GM19193 (cell line): ENCODE measurements at regions not wholly inside any gene's neighbourhood (a gene's known extent, or its start where the extent isn't known, plus 50 kb on each side); places are given as distances from the start of the nearest gene placed in this dataset.

ENCODE experiments used
- POLR2A ChIP-seq: IDR thresholded peaks from 4 replicates; pipeline ENCODE4 v1.6.1; 2011; ENCODE audit not compliant: insufficient read depth, insufficient read length; ENCODE audit errors: extremely low read depth

DNA sequence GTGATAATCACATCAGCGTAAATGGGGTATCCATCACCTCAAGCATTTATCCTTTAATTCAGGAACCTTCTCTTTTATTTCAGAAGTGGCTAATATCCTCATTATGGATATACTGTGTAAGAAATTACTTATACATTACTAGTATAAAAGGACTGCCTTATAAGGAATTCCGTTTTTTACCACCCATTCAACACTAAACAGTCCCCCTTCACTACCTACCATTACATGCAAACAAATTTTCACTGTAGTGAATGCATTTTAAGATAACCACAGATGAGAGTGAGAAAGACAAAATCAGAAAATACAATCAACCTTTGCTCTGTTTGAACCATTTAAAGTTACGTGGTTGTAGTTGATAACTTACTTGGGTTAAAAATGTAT is 551.2 kb downstream of the RNF144A start:
- no peak for TF ChIP-seq POLR2A

DNA sequence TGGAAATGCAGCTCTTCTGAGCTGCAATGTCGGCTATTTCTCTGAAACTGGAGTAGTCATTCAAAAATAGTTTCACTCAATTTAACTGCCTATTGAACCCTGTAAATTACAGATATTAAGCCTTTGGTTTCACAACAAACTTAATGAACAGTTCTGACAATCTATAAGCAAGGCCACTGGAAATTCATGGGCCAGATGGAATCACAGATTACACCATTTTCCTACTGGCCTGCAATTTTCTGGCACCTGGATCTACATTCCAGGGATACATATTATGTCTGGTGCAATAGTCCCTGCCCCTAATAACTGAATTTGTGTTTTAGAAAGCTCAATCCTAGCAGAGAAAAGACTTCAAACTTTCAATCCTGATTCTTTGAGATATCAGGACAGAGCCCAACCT is 551.7 kb downstream of the RNF144A start:
- no peak for TF ChIP-seq POLR2A

DNA sequence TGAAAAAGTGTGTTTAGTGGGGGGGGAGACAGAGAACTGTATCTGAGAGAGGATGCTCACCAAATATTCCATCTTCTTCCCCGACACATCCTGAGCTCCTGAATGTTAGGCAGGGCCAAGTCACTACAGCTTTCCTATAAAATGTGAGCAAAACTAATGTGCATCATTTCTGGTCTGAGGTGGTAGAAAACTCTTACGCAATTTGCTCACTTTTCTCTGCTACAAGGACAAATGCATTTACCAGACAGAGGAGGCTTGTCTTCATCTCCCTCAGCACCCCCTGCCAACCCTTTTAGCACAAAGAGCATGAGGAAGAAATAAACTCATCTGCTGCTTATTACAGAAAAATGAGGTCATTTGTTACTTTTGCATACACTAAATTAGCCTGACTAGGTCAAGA is 554.0 kb downstream of the RNF144A start:
- no peak for TF ChIP-seq POLR2A

DNA sequence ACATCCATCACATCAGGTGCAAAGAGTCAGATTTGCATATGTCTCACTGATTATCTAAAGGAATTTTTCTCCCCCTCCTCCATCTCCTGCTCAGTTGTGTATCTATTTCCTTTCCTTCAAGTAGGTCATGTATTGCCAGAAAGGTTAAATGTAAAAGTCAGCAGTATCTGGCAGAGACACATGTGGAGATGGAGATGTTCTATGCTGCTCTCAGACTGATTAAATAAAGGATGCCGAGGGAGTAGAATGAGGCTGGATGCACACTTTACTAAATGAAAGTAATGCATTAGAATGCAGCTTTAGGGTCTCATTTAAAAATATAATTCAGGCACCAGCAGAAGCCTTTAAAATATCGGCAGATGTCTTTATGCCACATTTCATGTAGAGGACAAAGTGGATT is 555.3 kb downstream of the RNF144A start:
- no peak for TF ChIP-seq POLR2A

DNA sequence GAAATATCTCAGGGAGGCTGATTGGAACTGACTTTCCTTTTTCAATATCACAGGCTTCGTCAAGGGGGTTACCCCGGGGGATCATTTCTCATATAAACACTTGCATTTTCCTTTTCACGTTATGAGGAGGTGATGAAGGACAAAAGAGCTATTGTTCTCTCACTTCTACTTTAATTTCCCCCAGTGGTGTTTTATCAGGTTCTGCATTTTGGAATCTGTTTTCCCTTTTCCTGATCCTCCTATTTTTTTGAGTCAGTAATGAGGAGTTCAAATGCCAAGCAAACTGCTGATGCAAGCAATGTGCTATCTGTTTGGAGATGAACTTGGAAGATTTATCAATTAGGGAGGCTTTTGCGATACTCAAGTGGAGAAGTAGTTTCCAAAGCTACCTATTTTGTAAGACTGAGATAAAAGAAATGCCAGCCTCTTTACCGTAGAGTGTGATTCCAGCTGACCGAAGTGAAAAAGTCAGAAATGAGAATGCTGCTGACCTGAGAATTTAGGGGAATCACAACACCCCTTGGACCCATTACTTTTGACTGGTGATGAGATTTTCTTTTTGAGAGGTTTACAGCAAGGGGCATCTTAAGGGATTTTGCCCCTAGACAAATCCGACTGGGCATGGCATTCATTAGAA is 556.0 kb downstream of the RNF144A start:
- TF ChIP-seq POLR2A = no peak

DNA sequence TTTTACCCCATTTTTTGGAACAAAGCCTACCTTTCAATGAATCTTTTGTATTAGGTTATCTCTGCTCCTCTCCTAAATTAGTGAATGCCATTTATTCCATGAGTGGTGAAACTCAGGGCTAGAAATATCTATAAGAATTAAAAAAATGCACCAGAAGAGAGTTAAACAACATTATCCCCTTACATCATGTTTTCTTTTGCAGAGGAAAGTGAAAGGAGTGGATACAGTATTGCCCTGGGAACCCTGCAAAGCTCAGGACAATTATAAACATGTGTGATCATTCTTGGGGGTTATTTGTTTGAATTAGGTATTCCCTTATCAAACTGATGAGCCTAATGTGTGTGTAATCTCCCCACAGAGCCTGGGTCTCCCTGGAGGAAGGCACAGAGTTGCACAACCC is 559.2 kb downstream of the RNF144A start:
- TF ChIP-seq POLR2A = no peak

DNA sequence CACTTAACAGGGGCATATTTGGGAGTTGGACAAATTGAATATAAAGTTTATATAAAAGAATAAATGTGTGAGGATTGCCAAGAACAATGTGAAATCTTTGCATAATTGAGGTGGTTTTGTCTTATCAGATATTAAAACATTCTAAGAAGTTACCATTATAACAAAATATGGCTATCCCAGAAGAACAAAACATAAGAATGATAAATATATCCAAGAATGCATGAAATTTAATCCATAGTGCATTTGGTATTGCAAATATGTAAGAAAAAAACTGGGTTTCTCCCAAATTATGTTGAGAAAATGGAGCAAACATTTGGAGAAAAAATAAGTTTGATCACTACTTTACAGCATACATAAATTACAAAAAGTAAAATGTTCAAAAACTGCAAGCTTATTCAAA is 562.4 kb downstream of the RNF144A start:
- no peak for TF ChIP-seq POLR2A

DNA sequence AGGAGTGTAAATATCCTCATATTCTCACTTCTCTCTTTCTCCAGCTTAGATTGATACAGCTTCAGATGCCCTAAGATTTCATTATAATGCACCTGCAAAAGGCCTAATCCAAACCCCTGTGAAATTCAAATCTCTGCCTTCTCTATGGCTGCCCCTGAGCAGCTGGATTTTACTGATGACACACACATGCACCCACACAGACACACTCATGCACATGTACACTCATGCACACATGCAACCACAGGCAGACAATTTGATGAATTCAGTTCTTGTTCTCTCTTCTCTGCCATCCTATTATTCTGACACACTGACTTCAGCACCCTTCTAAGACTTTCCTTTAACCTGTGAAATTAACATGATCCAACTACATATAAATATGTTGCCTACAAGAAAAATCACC is 563.2 kb downstream of the RNF144A start:
- no peak for TF ChIP-seq POLR2A

DNA sequence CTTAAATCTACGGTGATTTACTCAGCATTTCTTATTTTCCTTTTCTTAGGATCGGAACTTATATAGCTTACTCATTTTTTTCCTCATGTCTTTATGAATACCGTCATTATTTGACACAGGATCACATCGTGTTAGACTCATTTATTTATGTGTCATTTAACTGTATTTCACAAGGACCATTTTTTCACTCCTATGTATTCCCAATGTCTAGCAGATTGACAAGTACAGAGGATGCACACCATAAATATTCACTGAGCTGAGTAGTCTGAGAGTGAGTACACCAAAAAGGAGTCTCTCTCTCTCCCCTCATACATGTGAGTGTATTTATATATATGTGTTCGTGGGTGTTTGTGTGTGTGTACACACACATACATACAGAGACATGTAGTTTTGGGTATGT is 573.5 kb downstream of the RNF144A start:
- no peak for TF ChIP-seq POLR2A

DNA sequence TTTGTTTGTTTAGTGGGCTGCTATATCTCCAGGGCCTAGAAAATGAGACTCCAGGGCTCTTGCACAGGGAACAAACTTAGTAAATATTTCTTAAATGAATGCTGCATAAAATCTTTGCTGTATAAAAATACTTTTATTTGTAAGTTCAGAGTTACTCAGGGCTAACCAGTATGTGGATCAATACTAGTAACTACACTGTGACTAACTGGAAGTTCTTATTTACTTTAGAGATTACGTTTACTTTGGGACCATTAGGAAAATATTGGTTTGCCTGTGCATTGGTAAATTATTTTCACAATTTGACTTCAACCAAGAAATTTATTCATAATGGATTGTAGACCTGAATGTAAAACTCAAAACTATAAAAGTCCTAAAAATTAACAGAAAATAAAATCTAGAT is 575.5 kb downstream of the RNF144A start:
- TF ChIP-seq POLR2A = no peak

DNA sequence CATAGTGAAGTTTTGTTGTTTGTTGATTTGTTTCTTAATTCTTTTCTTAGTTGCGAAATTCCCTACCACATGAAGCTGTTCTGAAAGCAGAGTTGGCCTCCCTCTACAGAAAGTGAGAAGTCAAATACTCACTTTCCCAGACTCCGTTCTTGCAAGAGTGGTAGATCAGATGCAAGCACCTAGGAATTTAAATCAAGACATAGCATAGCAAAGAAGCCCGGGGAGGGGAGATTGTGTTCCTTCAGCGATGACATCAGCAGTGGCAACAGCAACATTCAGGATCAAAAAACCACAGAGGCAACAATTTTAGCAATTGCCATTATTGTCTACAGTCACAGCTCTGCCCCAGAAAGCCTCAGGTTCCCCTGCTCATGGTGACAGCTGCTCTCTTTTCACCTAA is 580.0 kb downstream of the RNF144A start:
- no peak for TF ChIP-seq POLR2A

DNA sequence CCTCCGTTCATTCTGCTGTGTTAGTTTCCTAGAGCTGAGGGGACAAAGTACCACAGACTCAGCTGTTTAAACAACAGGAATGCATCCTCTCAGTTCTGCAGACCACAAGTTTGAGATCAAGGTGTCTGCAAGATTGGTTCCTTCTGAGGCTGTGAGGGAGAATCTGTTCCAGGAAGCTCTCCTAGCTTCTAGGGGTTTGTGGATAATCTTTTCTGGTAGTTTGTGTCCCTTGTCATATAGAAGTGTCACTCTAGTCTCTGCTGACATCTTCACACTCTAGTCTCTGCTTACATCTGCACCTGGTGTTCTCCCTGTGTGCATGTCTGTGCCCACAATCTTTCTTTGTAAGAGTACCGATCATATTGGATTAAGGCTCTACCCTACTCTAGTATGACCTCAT is 581.8 kb downstream of the RNF144A start:
- no peak for TF ChIP-seq POLR2A

DNA sequence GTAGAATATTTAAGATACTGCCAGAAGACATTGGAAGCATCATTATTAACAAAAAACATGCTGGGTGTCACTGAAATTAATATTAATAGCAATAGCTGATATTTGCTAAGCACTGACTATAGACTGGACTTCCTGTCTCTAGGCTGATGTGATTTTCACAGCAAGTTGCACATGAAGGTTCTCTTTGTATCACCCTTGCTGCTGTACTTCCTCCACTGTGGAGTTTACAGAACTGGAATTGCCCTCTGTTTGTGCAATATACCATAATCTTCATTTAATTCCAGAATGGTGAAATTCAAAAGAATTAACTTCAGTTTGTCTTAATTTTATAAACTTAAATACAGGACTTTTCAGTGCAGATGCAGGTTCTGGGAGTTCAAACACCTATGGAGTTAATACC is 585.1 kb downstream of the RNF144A start:
- TF ChIP-seq POLR2A = no peak

DNA sequence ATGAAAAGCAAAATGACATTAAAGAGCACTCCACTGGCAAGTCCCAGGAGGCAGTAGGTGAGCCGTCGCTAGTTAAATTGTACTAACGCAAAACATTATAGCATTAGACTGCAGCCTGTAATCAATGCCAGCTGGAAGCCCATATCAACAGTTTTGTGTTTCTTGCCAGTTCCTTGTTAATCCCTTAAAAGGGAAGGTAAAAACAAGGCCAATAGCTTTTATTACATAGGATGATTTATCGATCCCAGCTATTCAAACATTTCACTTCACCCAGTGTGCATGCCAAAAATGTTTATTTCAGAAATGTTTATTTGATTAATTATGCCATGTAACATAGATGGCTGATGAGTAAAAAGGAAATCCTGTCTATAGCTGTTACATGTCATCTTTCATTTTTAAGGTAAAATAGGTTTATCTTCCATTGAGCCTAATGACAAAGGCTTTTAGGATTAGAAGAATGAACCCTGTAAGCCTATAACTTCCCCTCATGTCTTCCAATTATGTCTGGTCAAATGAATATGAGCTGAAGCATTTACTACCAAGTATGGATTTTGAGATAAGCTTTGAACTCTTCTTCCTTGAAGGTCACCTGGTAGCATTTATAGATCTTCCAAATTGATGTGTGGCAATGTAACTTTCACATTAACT is 591.2 kb downstream of the RNF144A start:
- no peak for TF ChIP-seq POLR2A

DNA sequence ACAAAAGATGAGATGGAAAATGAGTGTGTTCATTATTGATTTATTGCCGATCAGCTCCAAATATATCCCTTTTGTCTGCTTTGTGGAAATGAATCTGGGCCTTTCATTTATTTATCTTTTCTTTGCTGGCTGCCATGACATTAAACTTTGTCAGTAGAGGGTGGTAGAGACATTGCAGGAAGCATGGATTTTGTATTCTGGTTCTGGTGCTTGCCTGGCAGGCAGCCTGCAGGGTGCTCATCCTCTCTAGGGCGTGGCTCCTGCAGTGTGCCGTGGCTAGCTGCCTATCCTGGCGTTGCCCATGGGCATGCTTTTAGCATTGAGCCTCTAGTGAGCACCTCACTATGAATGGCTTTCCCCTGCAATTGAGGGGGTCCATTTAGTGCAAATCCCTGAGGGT is 593.1 kb downstream of the RNF144A start:
- TF ChIP-seq POLR2A = no peak

DNA sequence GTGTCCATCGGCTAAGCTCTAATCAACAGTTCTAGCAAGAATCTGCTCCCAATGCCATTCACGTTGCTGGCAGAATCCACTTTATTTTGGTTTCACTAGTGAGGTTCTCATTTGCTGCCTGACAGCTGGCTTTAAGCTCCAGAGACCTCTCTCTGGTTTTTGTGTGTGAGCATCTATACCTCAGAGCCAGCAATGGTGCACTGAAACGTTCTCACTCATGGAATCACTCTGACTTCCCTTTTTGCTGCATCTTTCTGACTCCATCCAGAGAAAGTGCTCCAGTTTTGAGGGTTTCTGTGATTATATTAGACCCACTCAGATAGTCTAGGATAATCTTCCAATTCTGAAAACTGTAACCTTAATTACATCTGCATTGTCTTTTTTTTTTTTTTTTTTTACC is 596.6 kb downstream of the RNF144A start:
- TF ChIP-seq POLR2A = no peak

DNA sequence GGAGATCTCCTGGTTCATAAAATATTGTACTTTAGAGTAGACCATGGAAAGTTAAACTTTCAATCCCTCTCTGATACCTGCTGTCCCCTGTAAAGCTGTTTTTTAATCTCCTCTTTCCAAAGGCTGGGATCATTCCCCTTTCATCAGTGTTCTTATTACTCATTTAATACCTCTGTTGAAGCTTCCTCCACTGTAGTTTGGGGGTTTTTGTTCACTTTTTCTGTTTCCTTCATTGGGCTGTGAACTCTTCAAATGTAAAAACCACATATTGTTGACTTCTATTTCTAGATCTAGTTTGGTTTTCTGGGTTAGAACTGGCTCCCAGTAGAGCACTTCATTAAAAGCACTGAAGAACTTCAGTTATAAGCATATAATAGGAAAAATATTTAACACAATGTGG is 598.1 kb downstream of the RNF144A start:
- TF ChIP-seq POLR2A = no peak
